ENCODE measurements at regions not wholly inside any gene's neighbourhood (a gene's known extent, or its start where the extent isn't known, plus 50 kb on each side); places are given as distances from the start of the nearest gene placed in this dataset.
"Not testable (repeated sequence)": the region's sequence is repeated elsewhere in the genome, so short reads cannot be mapped to it uniquely, and the experiment has no call there.

DNA sequence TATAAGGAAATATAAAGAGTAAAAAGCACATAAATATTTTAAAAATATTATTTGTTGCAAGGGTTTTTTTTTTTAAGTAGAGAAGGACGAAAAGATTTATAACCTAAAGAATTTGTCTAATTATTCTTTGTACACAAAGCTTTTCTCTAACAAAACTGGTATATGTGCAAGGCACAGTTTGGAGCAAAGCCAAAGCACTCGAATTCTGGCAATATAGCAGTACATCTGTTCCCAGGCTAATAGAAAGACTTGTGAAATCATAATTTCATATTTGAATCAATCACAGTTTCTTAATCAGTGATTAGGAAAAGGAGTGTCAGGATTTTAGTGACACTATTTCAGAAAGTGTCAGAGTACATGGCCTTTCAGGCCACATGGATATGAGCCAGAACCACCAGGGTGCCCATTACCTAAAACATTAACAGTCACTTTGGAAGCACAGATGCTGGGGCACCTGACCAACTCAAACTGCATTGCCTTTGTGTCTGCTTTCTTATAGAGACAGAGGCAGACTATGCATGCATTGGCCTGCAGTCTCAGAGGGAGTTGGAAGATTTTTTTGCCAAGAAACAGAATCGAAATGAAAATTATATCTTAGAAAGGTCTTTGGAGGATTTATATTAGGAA lies 651.8 kb upstream of the SGO1 start:
- no peak overlapping the region for H3K27ac Mint-ChIP-seq
- H3K4me1 Mint-ChIP-seq, result no peaks in the 10 kb centered on the region
- no peak overlapping the region for H3K4me3 Mint-ChIP-seq
- H3K9me3 Mint-ChIP-seq, result peaks cover 2 to 14% (median 4%) of the 10 kb centered on the region in 7 donors
- H3K27me3 Mint-ChIP-seq, result no peaks in the 10 kb centered on the region
- H3K36me3 Mint-ChIP-seq, result no peaks in the 10 kb centered on the region
- DNase-seq (no peak), ATAC-seq (ENCODE audit: low read depth in 2 of 2) (no peak)

DNA sequence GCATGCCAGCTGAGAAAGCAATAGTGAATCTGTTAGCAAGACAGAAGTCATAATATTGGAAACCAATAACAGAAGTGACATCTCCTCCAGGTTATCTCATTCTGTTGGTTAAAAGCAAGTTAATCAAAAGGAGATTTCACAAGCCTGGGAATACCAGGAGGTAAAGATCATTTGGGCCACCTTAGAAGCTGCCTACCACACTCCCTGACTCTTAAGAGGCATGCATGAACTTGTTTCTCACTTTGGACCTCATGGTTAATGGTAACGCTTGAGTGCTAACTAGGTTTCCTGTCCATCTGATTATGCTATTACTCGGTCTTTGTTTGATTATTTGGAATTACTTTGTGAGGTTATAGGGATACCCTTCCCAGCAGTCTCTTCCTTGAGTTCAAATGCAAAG lies 650.8 kb upstream of the SGO1 start:
- H3K27me3 Mint-ChIP-seq, result no peaks in the 10 kb centered on the region
- peaks cover 2 to 14% (median 4%) of the 10 kb centered on the region in 7 donors for H3K9me3 Mint-ChIP-seq
- H3K27ac Mint-ChIP-seq, result no peak overlapping the region
- no peaks in the 10 kb centered on the region for H3K36me3 Mint-ChIP-seq
- H3K4me3 Mint-ChIP-seq, result no peak overlapping the region
- no peak for ATAC-seq (ENCODE audit: low read depth in 2 of 2)
- no peaks in the 10 kb centered on the region for H3K4me1 Mint-ChIP-seq
- DNase-seq, result no peak

DNA sequence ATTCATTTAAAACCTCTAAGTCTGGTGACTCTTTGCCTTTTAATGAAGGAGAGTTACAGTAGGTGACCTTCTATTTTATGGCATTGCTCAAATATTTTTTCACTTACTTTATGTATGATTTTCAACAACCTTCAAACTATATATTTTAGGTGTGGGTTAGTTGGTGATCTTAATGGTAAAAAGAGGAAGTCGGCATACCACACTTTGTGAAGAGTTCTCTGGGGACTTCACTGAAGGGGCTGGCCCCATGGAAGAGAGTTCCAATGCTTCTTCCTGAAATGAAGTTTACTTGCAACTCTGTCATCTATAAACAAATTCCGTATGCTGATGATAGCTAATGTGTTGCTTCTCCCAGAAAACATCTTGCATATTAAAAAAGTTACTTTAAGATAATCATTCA lies 647.0 kb upstream of the SGO1 start:
- Mint-ChIP-seq H3K36me3 (no peaks in the 10 kb centered on the region), H3K4me1 (no peaks in the 10 kb centered on the region), H3K4me3 (no peak overlapping the region), H3K9me3 (peaks cover 0 to 14% (median 5%) of the 10 kb centered on the region in 7 donors), H3K27ac (no peak overlapping the region), H3K27me3 (no peaks in the 10 kb centered on the region)
- ATAC-seq (ENCODE audit: low read depth in 2 of 2) (no peak), DNase-seq (no peak)

DNA sequence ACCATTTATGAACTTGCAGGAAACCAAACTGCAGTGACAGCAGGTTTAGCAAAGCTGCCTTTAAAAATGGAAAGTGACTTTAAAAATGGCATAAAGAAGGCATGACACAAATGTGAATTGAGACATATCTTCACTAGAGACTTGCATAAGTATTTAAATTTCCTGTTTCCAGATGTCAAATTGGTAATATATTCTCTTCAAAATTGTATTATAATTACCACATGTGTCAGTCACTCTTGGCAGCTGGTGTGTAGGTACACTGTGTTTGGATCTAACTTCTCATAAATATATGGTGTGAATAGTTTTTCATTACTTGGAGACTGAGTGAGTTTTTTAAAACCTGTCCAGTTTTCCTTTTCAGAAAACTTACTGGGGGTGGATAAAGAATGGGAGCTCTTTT lies 636.2 kb upstream of the SGO1 start:
- Mint-ChIP-seq H3K9me3 (peaks cover 7 to 45% (median 23%) of the 10 kb centered on the region in 7 donors), H3K4me3 (no peak overlapping the region), H3K27ac (no peak overlapping the region), H3K27me3 (no peaks in the 10 kb centered on the region), H3K36me3 (no peaks in the 10 kb centered on the region), H3K4me1 (no peaks in the 10 kb centered on the region)
- DNase-seq (no peak), ATAC-seq (ENCODE audit: low read depth in 2 of 2) (no peak)

DNA sequence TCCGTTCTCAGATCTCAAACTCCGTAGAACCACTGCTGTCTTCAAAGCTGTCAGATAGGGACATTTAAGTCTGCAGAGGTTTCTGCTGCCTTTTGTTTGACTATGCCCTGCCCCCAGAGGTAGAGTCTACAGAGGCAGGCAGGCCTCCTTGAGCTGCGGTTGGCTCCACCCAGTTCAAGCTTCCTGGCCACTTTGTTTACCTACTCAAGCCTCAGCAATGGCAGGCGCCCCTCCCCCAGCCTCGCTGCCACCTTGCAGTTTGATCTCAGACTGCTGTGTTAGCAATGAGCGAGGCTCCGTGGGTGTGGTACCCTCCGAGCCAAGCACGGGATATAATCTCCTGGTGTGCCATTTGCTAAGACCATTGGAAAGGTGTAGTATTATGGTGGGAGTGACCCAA lies 634.9 kb upstream of the SGO1 start:
- not testable (repeated sequence) for DNase-seq; ATAC-seq (ENCODE audit: low read depth in 2 of 2)
- H3K9me3 Mint-ChIP-seq, result peaks cover 7 to 47% (median 23%) of the 10 kb centered on the region in 7 donors

DNA sequence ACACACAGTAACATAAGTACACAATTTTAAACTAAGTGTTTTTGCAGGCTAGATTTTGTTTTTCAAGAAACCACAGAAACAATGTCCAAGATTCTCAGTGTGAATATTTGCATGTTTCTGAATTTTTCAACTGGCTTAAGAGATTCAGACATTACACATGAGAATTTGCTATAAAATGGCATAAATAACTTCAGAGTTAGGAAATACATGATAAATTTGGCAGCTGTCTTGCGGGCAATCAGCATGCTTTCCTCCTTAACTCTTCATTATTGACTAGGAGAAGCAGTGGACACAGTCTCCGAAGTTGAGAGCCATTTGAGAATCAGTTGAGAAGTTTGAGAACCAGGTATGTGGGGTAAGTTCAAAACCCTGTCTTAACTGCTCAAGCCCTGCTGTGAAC lies 625.6 kb upstream of the SGO1 start:
- Mint-ChIP-seq H3K36me3 (no peaks in the 10 kb centered on the region), H3K4me3 (no peak overlapping the region), H3K27me3 (no peaks in the 10 kb centered on the region), H3K27ac (no peak overlapping the region), H3K4me1 (no peaks in the 10 kb centered on the region), H3K9me3 (peaks cover 2 to 34% (median 5%) of the 10 kb centered on the region in 7 donors)
- no peak for ATAC-seq (ENCODE audit: low read depth in 2 of 2)
- DNase-seq, result no peak

More for the DNA sequence above, 634.9 kb upstream of the SGO1 start:
- not testable (repeated sequence) for H3K27me3 Mint-ChIP-seq, H3K4me1 Mint-ChIP-seq, H3K27ac Mint-ChIP-seq, H3K36me3 Mint-ChIP-seq, H3K4me3 Mint-ChIP-seq

DNA sequence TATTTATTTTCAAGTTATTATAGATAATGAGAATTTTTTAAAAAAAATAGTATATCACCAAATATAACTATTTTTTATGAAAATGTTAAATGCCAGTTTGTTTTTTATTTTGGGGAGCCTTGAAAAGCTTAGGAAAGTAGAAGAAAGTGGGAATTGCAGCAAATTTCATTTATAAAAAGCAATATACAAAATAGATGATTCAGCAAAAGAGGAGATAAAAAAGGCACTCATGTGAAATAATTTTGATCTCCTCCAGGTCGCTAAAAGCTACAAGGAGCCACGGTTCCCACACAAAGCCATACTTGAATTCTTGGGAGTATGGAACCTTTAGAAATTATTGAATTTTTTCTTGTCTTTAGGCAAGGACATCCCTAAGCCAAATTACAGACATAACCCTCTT lies 625.0 kb upstream of the SGO1 start:
- H3K4me1 Mint-ChIP-seq, result no peaks in the 10 kb centered on the region
- no peak overlapping the region for H3K4me3 Mint-ChIP-seq
- no peak overlapping the region for H3K27ac Mint-ChIP-seq
- ATAC-seq (ENCODE audit: low read depth in 2 of 2) (no peak), DNase-seq (no peak)
- H3K9me3 Mint-ChIP-seq, result peaks cover 0 to 34% (median 5%) of the 10 kb centered on the region in 7 donors
- H3K27me3 Mint-ChIP-seq, result no peaks in the 10 kb centered on the region
- no peaks in the 10 kb centered on the region for H3K36me3 Mint-ChIP-seq

DNA sequence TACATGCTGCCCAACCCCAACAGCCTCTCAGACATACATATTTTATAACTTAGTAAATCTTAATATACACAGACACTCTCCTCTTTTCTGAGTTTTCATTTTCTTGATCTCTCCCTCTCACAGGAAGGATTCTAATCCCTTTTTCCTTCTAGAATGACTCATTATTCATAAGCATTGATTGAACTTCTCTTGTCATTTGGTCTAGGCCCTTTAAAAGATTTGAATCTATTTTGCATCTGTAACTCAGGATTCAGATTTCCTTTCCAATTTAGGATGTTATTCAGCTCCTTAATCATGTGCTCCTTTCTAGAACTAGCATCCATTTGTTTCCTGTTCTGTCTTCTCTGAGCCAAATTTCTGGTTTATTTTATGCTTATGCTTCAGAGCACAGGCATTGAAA lies 624.5 kb upstream of the SGO1 start:
- Mint-ChIP-seq H3K9me3 (peaks cover 0 to 34% (median 5%) of the 10 kb centered on the region in 7 donors), H3K27ac (no peak overlapping the region), H3K4me3 (no peak overlapping the region), H3K4me1 (no peaks in the 10 kb centered on the region), H3K36me3 (no peaks in the 10 kb centered on the region), H3K27me3 (no peaks in the 10 kb centered on the region)
- DNase-seq (no peak), ATAC-seq (ENCODE audit: low read depth in 2 of 2) (no peak)

DNA sequence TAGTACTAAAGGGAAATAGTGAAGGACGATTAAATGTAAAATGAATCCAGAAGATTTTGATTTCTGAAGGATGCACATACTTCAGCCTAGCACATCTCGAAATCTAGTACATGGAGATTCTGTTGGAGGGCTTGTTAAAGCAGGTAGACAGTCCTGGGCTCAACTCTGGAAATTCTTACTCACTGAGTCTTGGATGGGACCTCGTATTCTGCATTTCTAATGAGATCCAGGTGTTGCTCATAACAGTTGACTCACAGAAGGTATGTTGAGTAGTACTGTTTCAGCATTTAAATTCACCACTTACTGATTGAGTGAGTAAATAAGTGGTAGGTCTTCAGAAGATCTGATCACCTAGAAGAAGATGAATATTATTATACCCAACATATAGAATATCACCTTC lies 623.4 kb upstream of the SGO1 start:
- ATAC-seq (ENCODE audit: low read depth in 2 of 2), result no peak
- Mint-ChIP-seq H3K4me3 (no peak overlapping the region), H3K4me1 (no peaks in the 10 kb centered on the region), H3K27ac (no peak overlapping the region), H3K9me3 (peaks cover 0 to 29% (median 5%) of the 10 kb centered on the region in 7 donors), H3K36me3 (no peaks in the 10 kb centered on the region), H3K27me3 (no peaks in the 10 kb centered on the region)
- no peak for DNase-seq

DNA sequence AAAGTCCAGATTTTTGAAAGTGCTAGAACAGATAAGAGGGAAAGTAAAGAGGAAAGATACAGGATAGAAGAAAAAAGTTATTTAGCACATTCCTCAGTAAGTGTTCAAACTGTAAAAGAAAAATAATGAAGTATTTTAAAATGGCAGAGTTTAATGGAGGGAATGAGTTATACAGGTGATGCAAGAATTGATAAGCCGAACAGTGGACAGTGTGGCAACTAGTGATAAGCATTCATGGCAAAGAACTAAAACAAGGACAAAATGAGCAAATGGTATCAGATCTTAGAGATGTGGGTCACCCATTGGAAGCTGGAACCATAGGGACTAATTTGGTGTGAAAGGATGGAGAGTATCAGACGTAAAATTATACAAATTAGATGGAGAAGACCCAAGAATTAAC lies 622.9 kb upstream of the SGO1 start:
- ATAC-seq (ENCODE audit: low read depth in 2 of 2) (no peak), DNase-seq (no peak)
- H3K4me1 Mint-ChIP-seq, result no peaks in the 10 kb centered on the region
- H3K27ac Mint-ChIP-seq, result no peak overlapping the region
- no peak overlapping the region for H3K4me3 Mint-ChIP-seq
- H3K36me3 Mint-ChIP-seq, result no peaks in the 10 kb centered on the region
- peaks cover 0 to 33% (median 5%) of the 10 kb centered on the region in 7 donors for H3K9me3 Mint-ChIP-seq
- no peaks in the 10 kb centered on the region for H3K27me3 Mint-ChIP-seq

DNA sequence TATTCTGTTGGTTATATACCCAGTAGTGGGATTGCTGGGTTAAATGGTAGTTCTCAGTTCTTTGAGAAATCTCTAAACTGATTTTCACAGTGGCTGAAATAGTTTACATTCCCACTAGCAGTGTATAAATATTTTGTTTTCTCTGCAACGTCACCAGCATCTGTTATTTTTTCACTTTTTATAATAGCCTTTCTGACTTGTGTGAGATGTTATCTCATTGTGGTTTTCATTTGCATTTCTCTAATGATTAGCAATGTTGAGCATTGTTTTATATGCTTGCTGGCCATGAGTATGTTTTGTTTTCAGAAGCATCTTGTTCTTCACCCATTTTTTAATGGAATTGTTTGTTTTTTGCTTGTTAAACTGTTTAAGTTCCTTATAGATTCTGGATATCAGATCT lies 612.7 kb upstream of the SGO1 start:
- DNase-seq, result no peak
- no peak overlapping the region for H3K4me3 Mint-ChIP-seq
- ATAC-seq (ENCODE audit: low read depth in 2 of 2), result no peak
- no peaks in the 10 kb centered on the region for H3K4me1 Mint-ChIP-seq
- no peaks in the 10 kb centered on the region for H3K27me3 Mint-ChIP-seq
- peaks cover 8 to 34% (median 14%) of the 10 kb centered on the region in 7 donors for H3K9me3 Mint-ChIP-seq
- no peaks in the 10 kb centered on the region for H3K36me3 Mint-ChIP-seq
- H3K27ac Mint-ChIP-seq, result no peak overlapping the region

DNA sequence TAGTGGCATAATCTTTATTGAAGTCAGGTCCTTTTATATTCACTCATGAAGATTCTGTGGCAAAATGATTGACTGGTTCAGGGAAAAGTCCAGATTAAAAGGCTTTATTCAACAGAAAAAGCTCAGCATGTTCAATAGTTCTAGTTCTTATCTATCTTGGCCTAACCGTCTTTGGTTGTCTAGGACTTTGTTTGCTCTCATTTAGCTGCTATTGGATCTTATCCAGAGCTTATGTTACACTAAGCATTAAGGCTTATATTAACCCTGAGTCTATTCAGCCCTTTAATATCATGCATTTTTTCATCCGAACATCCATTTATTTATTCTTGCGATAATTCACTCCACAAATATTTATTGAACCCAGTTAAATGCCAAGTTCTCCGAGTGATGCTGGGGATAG lies 601.0 kb upstream of the SGO1 start:
- Mint-ChIP-seq H3K27me3 (no peaks in the 10 kb centered on the region), H3K9me3 (peaks cover 18 to 43% (median 31%) of the 10 kb centered on the region in 7 donors), H3K36me3 (no peaks in the 10 kb centered on the region), H3K4me3 (no peak overlapping the region), H3K4me1 (no peaks in the 10 kb centered on the region), H3K27ac (no peak overlapping the region)
- ATAC-seq (ENCODE audit: low read depth in 2 of 2) (no peak), DNase-seq (no peak)

DNA sequence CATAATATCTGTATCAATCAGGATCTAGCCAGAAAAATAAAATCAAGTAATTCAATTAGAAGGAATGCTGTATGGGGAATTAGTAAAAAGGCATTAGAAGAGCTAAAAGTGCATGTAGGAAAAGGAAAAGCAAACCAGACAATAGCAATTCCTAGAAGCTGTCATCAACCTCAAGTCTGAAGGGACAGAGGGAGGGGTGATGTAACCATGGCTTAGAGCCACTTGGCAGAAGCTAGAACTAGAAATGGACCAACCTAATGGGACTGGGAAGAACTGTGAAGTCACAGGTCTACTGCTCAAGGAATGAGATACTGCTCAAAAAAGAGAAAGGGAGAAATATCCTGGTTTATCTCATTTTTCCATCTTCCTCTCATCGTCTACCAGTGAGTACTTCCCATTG lies 590.7 kb upstream of the SGO1 start:
- ATAC-seq (ENCODE audit: low read depth in 2 of 2) (no peak), DNase-seq (no peak)
- Mint-ChIP-seq H3K4me1 (no peaks in the 10 kb centered on the region), H3K27ac (no peak overlapping the region), H3K36me3 (no peaks in the 10 kb centered on the region), H3K4me3 (no peak overlapping the region), H3K27me3 (no peaks in the 10 kb centered on the region), H3K9me3 (peaks cover 2 to 13% (median 9%) of the 10 kb centered on the region in 7 donors)

DNA sequence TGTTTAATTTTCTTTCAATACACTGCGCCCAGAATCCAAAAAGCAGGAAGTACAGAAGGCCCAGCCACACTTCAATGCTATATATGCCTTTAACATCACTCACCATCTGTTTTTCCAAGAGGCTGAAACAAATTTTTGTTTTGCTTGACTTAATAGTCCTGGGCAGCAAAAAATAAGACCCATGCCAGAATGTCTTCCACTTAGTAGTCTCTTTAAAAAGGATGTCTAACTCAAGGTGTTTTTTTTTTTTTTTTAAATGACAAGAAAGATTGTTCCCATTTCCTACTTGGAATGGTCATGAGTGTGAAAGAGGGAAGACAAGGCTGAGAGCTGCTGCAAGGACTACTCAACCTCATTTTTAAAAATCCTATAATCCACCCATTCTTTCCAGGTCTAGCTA lies 590.3 kb upstream of the SGO1 start:
- H3K4me1 Mint-ChIP-seq, result no peaks in the 10 kb centered on the region
- peaks cover 2 to 10% (median 9%) of the 10 kb centered on the region in 7 donors for H3K9me3 Mint-ChIP-seq
- H3K27ac Mint-ChIP-seq, result no peak overlapping the region
- no peak for DNase-seq
- H3K27me3 Mint-ChIP-seq, result no peaks in the 10 kb centered on the region
- H3K4me3 Mint-ChIP-seq, result no peak overlapping the region
- ATAC-seq (ENCODE audit: low read depth in 2 of 2), result no peak
- no peaks in the 10 kb centered on the region for H3K36me3 Mint-ChIP-seq
